GM12878 (cell line): ENCODE measurements at regions not wholly inside any gene's neighbourhood (a gene's known extent, or its start where the extent isn't known, plus 50 kb on each side); places are given as distances from the start of the nearest gene placed in this dataset.

Source experiments
- CTCF ChIP-seq, 3 experiments: IDR thresholded peaks in 2 of 3; conservative IDR thresholded peaks in 1 of 3; 2 replicates each; pipeline ENCODE4 v1.5.1; 2011; ENCODE audit warnings: low read depth in 3 of 3, low read length in 3 of 3, mild to moderate bottlenecking in 3 of 3, control low read depth in 2 of 3, moderate library complexity in 2 of 3, inconsistent platforms in 1 of 3, mixed read lengths in 1 of 3; ENCODE audit not compliant: control insufficient read depth in 2 of 3, insufficient read depth in 1 of 3; ENCODE audit errors: extremely low read depth in 1 of 3
- EZH2 ChIP-seq: IDR thresholded peaks from 2 replicates; pipeline ENCODE4 v1.6.1; 2012; ENCODE audit warnings: low read depth, mild to moderate bottlenecking, control low read depth, inconsistent platforms, low read length, borderline replicate concordance; ENCODE audit not compliant: control insufficient read depth
- PAX5 ChIP-seq: IDR thresholded peaks from 2 replicates; pipeline ENCODE4 v1.6.1; 2011; ENCODE audit warnings: low read depth, low read length, borderline replicate concordance
- RAD21 ChIP-seq: IDR thresholded peaks from 2 replicates; pipeline ENCODE4 v1.6.1; 2011; ENCODE audit warnings: mild to moderate bottlenecking, low read depth, low read length, moderate library complexity; ENCODE audit not compliant: insufficient read depth
- TCF12 ChIP-seq: IDR thresholded peaks from 2 replicates; pipeline ENCODE4 v1.6.1; 2011; ENCODE audit warnings: low read depth, mild to moderate bottlenecking, low read length

- TF ChIP-seq TCF12 (no peak), EZH2 (no peak), CTCF (IDR thresholded peaks at IDR 0.05 in 2 of 3, conservative IDR thresholded peaks at IDR 0.05 in 1 of 3; ENCODE audit: control insufficient read depth in 2 of 3, extremely low read depth in 1 of 3, insufficient read depth in 1 of 3, low read depth in 3 of 3, low read length in 3 of 3) (no peak), PAX5 (no peak), RAD21 (no peak)
Observed at GRCh38 chr6:2477666-2478065, 232.3 kb upstream of the GMDS start.
